Activated CD4-positive, alpha-beta T cell treated with anti-CD3 and anti-CD28 coated beads for 24 hours (primary cell): ENCODE measurements at regions not wholly inside any gene's neighbourhood (a gene's known extent, or its start where the extent isn't known, plus 50 kb on each side); places are given as distances from the start of the nearest gene placed in this dataset.

Experiments
- DNase-seq, 2 donors: peaks; one replicate each; pipeline ENCODE4 v3.0.0-alpha.2; 2020; ENCODE audit warnings: low read depth in 2 of 2

- DNase-seq: no peak
Observed at GRCh38 chr4:178275671-178276360, 833.6 kb upstream of the AGA start.

GRCh38 chr4:178280362-178280761 is 838.1 kb upstream of the AGA start:
- DNase-seq: no peak

GRCh38 chr4:178288462-178288861 is 846.2 kb upstream of the AGA start:
- DNase-seq: no peak

- DNase-seq: no peak
Observed at GRCh38 chr4:178293601-178294000, 851.4 kb upstream of the AGA start.

GRCh38 chr4:178296669-178297068 is 854.4 kb upstream of the AGA start:
- no peak for DNase-seq

- DNase-seq: no peak
Observed at GRCh38 chr4:178306565-178306964, 864.3 kb upstream of the AGA start.

- DNase-seq: no peak
Observed at GRCh38 chr4:178309890-178310289, 867.7 kb upstream of the AGA start.

- no peak for DNase-seq
Observed at GRCh38 chr4:178311997-178312396, 869.8 kb upstream of the AGA start.

GRCh38 chr4:178314287-178314686 is 872.0 kb upstream of the AGA start:
- DNase-seq: no peak

GRCh38 chr4:178316211-178316610 is 874.0 kb upstream of the AGA start:
- no peak for DNase-seq

GRCh38 chr4:178320003-178320402 is 877.8 kb upstream of the AGA start:
- DNase-seq: no peak

GRCh38 chr4:178322524-178323183 is 880.4 kb upstream of the AGA start:
- DNase-seq: no peak

- no peak for DNase-seq
Observed at GRCh38 chr4:178329226-178329872, 887.1 kb upstream of the AGA start.

GRCh38 chr4:178333355-178333754 is 891.1 kb upstream of the AGA start:
- no peak for DNase-seq

- no peak for DNase-seq
Observed at GRCh38 chr4:178339769-178340168, 897.5 kb upstream of the AGA start.

GRCh38 chr4:178340468-178340867 is 898.2 kb upstream of the AGA start:
- DNase-seq: no peak

GRCh38 chr4:178344096-178344495 is 901.9 kb upstream of the AGA start:
- no peak for DNase-seq

GRCh38 chr4:178347111-178347510 is 904.9 kb upstream of the AGA start:
- no peak for DNase-seq

GRCh38 chr4:178349601-178350000 is 907.4 kb upstream of the AGA start:
- DNase-seq: no peak

GRCh38 chr4:178351185-178351584 is 908.9 kb upstream of the AGA start:
- DNase-seq: no peak

GRCh38 chr4:178356725-178357124 is 914.5 kb upstream of the AGA start:
- no peak for DNase-seq

- DNase-seq: no peak
Observed at GRCh38 chr4:178385481-178385880, 943.2 kb upstream of the AGA start.

- no peak for DNase-seq
Observed at GRCh38 chr4:178387756-178388155, 945.5 kb upstream of the AGA start.
